ENCODE measurements at regions not wholly inside any gene's neighbourhood (a gene's known extent, or its start where the extent isn't known, plus 50 kb on each side); places are given as distances from the start of the nearest gene placed in this dataset.

DNA sequence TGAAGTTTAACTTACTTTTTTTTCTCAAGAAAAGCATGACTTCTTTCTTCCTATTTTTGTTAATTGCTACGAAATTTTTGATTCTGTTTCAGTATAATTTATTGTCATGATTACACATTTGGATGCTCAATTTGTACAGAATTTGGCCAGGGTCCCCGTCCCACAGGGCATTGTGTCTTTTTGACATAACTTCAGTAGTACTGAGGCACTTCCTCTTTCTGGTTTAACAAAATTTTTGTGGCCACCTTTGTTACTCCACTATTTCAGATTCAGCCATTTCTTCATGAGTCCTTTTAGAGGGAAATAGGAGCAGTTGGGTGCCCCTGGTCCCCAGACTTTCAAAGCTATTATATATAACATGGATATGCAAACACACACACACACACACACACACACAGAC is 1248.7 kb downstream of the PCDH7 start:
- TF ChIP-seq, protein P1, sequence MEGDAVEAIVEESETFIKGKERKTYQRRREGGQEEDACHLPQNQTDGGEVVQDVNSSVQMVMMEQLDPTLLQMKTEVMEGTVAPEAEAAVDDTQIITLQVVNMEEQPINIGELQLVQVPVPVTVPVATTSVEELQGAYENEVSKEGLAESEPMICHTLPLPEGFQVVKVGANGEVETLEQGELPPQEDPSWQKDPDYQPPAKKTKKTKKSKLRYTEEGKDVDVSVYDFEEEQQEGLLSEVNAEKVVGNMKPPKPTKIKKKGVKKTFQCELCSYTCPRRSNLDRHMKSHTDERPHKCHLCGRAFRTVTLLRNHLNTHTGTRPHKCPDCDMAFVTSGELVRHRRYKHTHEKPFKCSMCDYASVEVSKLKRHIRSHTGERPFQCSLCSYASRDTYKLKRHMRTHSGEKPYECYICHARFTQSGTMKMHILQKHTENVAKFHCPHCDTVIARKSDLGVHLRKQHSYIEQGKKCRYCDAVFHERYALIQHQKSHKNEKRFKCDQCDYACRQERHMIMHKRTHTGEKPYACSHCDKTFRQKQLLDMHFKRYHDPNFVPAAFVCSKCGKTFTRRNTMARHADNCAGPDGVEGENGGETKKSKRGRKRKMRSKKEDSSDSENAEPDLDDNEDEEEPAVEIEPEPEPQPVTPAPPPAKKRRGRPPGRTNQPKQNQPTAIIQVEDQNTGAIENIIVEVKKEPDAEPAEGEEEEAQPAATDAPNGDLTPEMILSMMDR (IDR thresholded peaks at IDR 0.05; ENCODE audit: poor library complexity), result no peak
- no peak for TF ChIP-seq EZH2phosphoT487 (IDR thresholded peaks at IDR 0.05; ENCODE audit: low read depth, severe bottlenecking, unreplicated experiment)
